ENCODE measurements at regions not wholly inside any gene's neighbourhood (a gene's known extent, or its start where the extent isn't known, plus 50 kb on each side); places are given as distances from the start of the nearest gene placed in this dataset.
"Not testable (repeated sequence)": the region's sequence is repeated elsewhere in the genome, so short reads cannot be mapped to it uniquely, and the experiment has no call there.

DNA sequence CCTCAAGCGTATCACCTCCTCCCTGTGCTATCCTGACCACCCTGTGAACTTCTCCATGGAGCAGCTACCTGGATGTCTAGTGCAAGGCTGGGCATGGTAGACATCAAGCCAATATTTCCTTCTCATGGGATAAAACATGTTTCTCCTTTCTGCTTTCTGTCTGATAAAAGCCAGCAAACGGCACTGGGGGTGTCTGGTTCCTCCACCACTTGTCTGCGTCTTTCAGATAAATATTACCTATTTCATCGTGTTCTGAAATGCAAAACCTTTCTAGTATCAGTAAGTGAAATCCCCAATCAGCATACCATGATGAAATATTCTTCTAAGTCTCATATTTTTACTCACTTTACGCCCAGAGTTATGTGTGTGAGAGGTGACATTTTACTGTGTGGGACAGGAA lies 340.2 kb downstream of the BCL2L11 start:
- TF ChIP-seq, protein P1, sequence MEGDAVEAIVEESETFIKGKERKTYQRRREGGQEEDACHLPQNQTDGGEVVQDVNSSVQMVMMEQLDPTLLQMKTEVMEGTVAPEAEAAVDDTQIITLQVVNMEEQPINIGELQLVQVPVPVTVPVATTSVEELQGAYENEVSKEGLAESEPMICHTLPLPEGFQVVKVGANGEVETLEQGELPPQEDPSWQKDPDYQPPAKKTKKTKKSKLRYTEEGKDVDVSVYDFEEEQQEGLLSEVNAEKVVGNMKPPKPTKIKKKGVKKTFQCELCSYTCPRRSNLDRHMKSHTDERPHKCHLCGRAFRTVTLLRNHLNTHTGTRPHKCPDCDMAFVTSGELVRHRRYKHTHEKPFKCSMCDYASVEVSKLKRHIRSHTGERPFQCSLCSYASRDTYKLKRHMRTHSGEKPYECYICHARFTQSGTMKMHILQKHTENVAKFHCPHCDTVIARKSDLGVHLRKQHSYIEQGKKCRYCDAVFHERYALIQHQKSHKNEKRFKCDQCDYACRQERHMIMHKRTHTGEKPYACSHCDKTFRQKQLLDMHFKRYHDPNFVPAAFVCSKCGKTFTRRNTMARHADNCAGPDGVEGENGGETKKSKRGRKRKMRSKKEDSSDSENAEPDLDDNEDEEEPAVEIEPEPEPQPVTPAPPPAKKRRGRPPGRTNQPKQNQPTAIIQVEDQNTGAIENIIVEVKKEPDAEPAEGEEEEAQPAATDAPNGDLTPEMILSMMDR (conservative IDR thresholded peaks at IDR 0.05 in 1 of 2, IDR thresholded peaks at IDR 0.05 in 1 of 2; ENCODE audit: low read depth in 1 of 2, low read length in 2 of 2) = not testable (repeated sequence)
- TF ChIP-seq EZH2 (IDR thresholded peaks at IDR 0.05; ENCODE audit: low read length, missing control alignments) = not testable (repeated sequence)
